Activated T-helper 17 cell treated with anti-CD3 and anti-CD28 coated beads, Interleukin-2, amount 50 U/mL, for 72 hours (primary cell): ENCODE measurements at regions not wholly inside any gene's neighbourhood (a gene's known extent, or its start where the extent isn't known, plus 50 kb on each side); places are given as distances from the start of the nearest gene placed in this dataset.
"Not testable (repeated sequence)": the region's sequence is repeated elsewhere in the genome, so short reads cannot be mapped to it uniquely, and the experiment has no call there.

Experiments
- ATAC-seq: fragments of 150-1000 bp; cut with Tn5 transposase; replicated peaks from 2 replicates; pipeline ENCODE4 v1.10.0; 2021; ENCODE audit warnings: mild to moderate bottlenecking, moderate library complexity
- H3K27ac Mint-ChIP-seq: one replicate; pipeline ENCODE4 v1.8.0; 2022; ENCODE audit warnings: mixed read lengths
- H3K27me3 Mint-ChIP-seq: one replicate; pipeline ENCODE4 v1.8.0; 2022; ENCODE audit warnings: mixed read lengths
- H3K36me3 Mint-ChIP-seq: one replicate; pipeline ENCODE4 v1.8.0; 2022; ENCODE audit warnings: low read depth, mild to moderate bottlenecking, mixed read lengths
- H3K4me1 Mint-ChIP-seq: one replicate; pipeline ENCODE4 v1.8.0; 2022; ENCODE audit warnings: mixed read lengths
- H3K4me3 Mint-ChIP-seq: one replicate; pipeline ENCODE4 v1.8.0; 2022; ENCODE audit warnings: mild to moderate bottlenecking, mixed read lengths
- H3K9me3 Mint-ChIP-seq: one replicate; pipeline ENCODE4 v1.8.0; 2022; ENCODE audit warnings: mixed read lengths

GRCh38 chr4:81343536-81343935, 128.2 kb downstream of the RASGEF1B start:
- H3K27ac Mint-ChIP-seq = no peak overlapping the region
- H3K36me3 Mint-ChIP-seq = no peaks in the 10 kb centered on the region
- peaks cover 13% of the 10 kb centered on the region for H3K27me3 Mint-ChIP-seq

DNA sequence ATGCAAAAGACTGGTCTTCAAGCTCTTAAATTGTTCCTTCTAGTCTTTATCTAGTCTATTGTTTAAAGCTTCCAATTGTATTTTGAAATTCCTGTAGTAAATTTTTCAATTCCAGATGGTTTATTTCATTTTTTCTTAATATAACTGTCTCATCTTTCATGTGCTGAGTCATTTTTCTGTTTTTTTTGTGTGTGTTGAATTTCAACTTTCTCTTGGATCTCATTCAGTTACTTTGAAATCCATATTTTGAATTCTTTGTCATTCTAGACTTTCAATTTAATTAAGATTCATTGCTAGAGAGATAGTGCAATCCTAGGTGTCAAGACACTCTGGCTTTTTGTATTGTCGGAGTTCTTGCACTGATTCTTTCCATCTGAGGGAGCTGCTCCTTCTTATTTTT, 128.0 kb upstream of the PRKG2 start:
- peaks cover 13% of the 10 kb centered on the region for H3K27me3 Mint-ChIP-seq
- ATAC-seq = no peak
- H3K9me3 Mint-ChIP-seq = peaks cover under 1% of the 10 kb centered on the region
- no peak overlapping the region for H3K27ac Mint-ChIP-seq
- H3K36me3 Mint-ChIP-seq = no peaks in the 10 kb centered on the region
- no peaks in the 10 kb centered on the region for H3K4me1 Mint-ChIP-seq
- H3K4me3 Mint-ChIP-seq = no peak overlapping the region

More at GRCh38 chr4:81343536-81343935, 128.2 kb downstream of the RASGEF1B start:
- ATAC-seq = no peak
- Mint-ChIP-seq H3K9me3 (no peaks in the 10 kb centered on the region), H3K4me1 (no peaks in the 10 kb centered on the region), H3K4me3 (no peak overlapping the region)

GRCh38 chr4:81337211-81337610, 122.2 kb upstream of the PRKG2 start:
- Mint-ChIP-seq H3K27ac (no peak overlapping the region), H3K36me3 (no peaks in the 10 kb centered on the region), H3K27me3 (peaks cover 7% of the 10 kb centered on the region), H3K9me3 (peaks cover 5% of the 10 kb centered on the region), H3K4me1 (no peaks in the 10 kb centered on the region), H3K4me3 (no peak overlapping the region)
- ATAC-seq = no peak

GRCh38 chr4:81335122-81335912, 120.3 kb upstream of the PRKG2 start:
- no peaks in the 10 kb centered on the region for H3K27me3 Mint-ChIP-seq
- no peak for ATAC-seq
- H3K36me3 Mint-ChIP-seq = no peaks in the 10 kb centered on the region
- H3K4me1 Mint-ChIP-seq = no peaks in the 10 kb centered on the region
- peaks cover 5% of the 10 kb centered on the region for H3K9me3 Mint-ChIP-seq
- H3K4me3 Mint-ChIP-seq = no peak overlapping the region
- no peak overlapping the region for H3K27ac Mint-ChIP-seq

GRCh38 chr4:81330018-81330417, 115.0 kb upstream of the PRKG2 start:
- Mint-ChIP-seq H3K9me3 (no peaks in the 10 kb centered on the region), H3K4me3 (no peak overlapping the region), H3K36me3 (no peaks in the 10 kb centered on the region), H3K27ac (no peak overlapping the region), H3K27me3 (no peaks in the 10 kb centered on the region), H3K4me1 (no peaks in the 10 kb centered on the region)
- ATAC-seq = no peak

DNA sequence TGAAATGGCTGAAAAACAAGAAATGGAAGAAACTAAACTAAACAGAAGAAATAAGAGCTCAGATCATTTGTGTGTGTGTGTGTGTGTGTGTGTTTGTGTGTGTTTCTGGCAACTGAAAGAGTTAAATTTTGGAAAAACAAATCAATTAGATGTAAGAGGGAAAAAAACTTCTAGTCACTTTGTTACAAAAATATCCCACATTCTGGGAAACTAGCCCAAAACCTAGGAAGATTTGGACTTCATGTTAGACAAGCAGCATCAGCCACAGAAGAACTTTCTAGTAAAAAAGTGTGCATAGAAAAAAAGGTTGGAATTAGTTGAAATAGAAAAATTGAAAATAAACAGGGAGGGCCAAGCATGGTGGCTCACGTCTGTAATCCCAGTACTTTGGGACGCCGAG, 111.6 kb upstream of the PRKG2 start:
- Mint-ChIP-seq H3K36me3 (no peaks in the 10 kb centered on the region), H3K27ac (no peak overlapping the region), H3K4me1 (no peaks in the 10 kb centered on the region), H3K27me3 (peaks cover 13% of the 10 kb centered on the region), H3K4me3 (no peak overlapping the region), H3K9me3 (peaks cover 3% of the 10 kb centered on the region)
- ATAC-seq = no peak

DNA sequence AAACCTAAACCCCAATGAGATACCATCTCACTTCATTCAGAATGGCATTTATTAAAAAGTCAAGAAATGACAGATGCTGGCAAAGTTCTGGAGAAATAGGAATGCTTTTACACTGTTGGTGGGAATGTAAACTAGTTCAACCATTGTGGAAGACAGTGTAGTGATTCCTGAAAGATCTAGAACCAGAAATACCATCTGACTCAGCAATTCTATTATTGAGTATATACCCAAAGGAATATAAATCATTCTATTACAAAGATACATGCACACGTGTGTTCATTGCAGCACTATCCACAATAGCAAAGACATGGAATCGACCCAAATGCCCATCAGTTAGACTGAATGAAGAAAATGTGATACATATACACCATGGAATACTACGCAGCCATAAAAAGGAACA, 109.6 kb upstream of the PRKG2 start:
- not testable (repeated sequence) for H3K27ac Mint-ChIP-seq, H3K4me3 Mint-ChIP-seq, H3K9me3 Mint-ChIP-seq, H3K4me1 Mint-ChIP-seq, ATAC-seq, H3K36me3 Mint-ChIP-seq
- peaks cover 13% of the 10 kb centered on the region for H3K27me3 Mint-ChIP-seq

GRCh38 chr4:81319657-81320056, 104.6 kb upstream of the PRKG2 start:
- no peak for ATAC-seq
- Mint-ChIP-seq H3K27me3 (peaks cover 13% of the 10 kb centered on the region), H3K4me3 (no peak overlapping the region), H3K27ac (no peak overlapping the region), H3K4me1 (no peaks in the 10 kb centered on the region), H3K36me3 (no peaks in the 10 kb centered on the region), H3K9me3 (peaks cover 3% of the 10 kb centered on the region)

DNA sequence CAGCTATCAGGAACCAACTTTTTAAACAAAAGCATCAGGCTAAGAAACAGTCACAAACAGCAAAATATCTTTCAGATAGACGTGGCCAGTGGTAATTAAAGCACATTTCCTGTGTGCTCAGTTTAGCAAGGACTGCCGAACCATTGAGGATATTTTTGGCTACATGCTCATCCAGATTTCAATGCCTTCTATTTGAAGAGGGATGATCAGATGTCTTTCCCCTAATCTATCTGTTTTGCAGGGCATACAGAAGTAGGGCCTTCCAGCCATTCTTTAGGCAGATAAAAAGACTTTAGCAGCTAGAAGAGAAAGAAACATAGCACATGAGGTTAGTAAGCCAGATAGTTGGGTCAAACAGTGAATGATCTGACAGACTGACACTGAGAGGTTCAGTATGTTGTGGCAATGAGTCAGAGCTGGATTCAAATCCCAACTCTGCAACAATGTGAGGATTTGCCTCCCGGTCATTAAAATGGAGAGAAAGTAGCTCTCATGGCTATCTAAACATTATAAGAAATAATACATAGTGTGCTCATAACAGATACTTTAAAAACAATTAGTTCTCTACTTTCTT, 100.0 kb upstream of the PRKG2 start:
- Mint-ChIP-seq H3K27me3 (peaks cover 8% of the 10 kb centered on the region), H3K9me3 (no peaks in the 10 kb centered on the region), H3K4me1 (no peaks in the 10 kb centered on the region), H3K4me3 (no peak overlapping the region), H3K36me3 (no peaks in the 10 kb centered on the region), H3K27ac (no peak overlapping the region)
- no peak for ATAC-seq

DNA sequence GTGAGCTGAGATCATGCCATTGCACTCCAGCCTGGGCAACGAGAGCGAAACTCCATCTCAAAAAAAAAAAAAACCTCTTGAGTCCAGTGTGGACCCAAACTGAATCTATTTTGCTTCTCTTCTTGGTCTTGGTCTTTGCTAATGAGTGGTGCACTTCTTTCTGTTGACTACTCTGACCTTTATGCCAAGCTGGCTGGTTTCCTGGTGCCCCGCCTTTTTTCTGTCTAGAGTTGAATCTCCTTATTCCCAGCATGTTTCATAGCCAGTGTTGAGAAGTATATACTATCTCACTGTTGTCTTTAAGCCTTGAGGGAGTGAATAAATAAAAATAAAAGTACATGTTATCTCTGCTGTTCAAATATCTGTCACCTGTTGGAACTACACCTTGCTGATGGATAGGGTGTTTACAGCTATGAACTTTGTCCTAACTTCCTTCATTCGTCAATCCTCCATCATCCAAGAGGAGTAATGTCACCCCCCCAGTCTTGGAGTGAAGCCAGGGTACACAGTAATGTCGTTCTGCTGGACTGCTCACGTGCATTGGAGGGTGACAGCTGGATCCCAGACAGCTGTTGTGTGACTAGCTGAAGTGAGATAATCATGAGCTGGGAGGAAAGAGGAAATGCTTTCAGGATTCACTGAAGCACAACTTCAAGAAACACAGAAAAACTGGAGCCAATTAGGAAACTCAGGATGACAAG, 99.3 kb upstream of the PRKG2 start:
- Mint-ChIP-seq H3K27me3 (peaks cover 8% of the 10 kb centered on the region), H3K27ac (no peak overlapping the region), H3K4me3 (no peak overlapping the region), H3K9me3 (no peaks in the 10 kb centered on the region), H3K4me1 (no peaks in the 10 kb centered on the region), H3K36me3 (no peaks in the 10 kb centered on the region)
- no peak for ATAC-seq

DNA sequence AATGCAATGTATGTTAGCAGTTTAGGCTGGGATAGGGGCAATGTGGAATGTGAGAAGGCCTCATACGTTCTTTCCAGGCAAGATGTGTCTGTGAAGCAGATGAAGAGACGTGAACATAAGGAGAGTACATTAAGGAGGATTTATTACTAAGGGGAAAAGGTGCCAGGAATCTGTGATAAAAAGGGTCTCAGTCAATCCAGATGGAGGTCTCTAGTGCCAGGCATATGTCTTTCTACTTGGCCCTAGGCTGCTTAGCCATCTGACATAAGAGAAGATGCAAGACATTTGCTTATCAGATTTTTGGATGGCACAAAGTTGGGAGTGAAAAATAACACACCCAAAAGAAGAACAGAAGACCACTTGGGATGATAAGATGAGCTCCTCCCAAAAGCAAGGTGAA, 93.0 kb upstream of the PRKG2 start:
- Mint-ChIP-seq H3K36me3 (no peaks in the 10 kb centered on the region), H3K4me1 (no peaks in the 10 kb centered on the region), H3K9me3 (no peaks in the 10 kb centered on the region), H3K4me3 (no peak overlapping the region), H3K27me3 (peaks cover 22% of the 10 kb centered on the region), H3K27ac (no peak overlapping the region)
- ATAC-seq = no peak

DNA sequence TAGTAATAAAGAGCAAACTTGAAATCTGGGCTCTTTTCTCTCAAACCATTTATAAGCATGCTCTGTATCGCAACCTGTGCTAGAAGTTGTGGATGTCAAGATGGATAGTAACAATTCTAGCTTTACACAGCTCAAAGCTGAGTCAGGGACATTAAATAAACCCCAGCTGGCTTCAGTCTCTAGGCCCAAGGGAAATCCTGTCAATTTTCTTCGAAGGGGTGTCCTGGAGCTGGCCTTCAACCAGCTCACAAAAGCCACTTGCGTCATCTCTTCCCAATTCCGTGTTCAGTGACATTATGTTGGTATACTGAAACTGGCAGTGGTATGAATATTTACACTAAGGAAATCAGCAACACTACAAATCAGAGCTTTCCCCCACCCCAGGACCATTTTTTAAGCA, 89.8 kb upstream of the PRKG2 start:
- H3K4me1 Mint-ChIP-seq = no peaks in the 10 kb centered on the region
- H3K36me3 Mint-ChIP-seq = no peaks in the 10 kb centered on the region
- no peak overlapping the region for H3K27ac Mint-ChIP-seq
- H3K4me3 Mint-ChIP-seq = no peak overlapping the region
- no peaks in the 10 kb centered on the region for H3K9me3 Mint-ChIP-seq
- H3K27me3 Mint-ChIP-seq = peaks cover 22% of the 10 kb centered on the region
- no peak for ATAC-seq

GRCh38 chr4:81300352-81300751, 85.3 kb upstream of the PRKG2 start:
- ATAC-seq, H3K36me3 Mint-ChIP-seq, H3K27ac Mint-ChIP-seq, H3K9me3 Mint-ChIP-seq, H3K4me1 Mint-ChIP-seq, H3K4me3 Mint-ChIP-seq: not testable (repeated sequence)
- H3K27me3 Mint-ChIP-seq = peaks cover 17% of the 10 kb centered on the region

DNA sequence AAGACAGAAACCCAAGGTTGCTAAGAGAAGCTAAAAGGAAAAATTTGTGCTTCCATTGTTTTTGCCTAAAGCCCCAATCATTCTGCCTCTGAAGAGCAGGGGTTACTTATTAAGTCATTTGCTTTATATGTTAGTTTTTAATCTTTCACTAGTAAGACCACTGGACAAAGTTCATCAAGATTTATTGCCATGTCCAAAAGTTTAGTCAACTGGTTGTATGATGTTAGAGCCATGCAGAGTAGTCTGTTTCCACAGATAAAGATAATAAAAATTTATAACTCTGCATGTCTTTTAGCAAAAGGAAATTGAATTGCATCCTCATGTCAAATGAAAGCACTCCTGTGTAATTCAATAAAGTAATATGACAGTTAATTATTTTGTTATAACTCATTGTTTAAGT, 75.8 kb upstream of the PRKG2 start:
- H3K36me3 Mint-ChIP-seq = no peaks in the 10 kb centered on the region

GRCh38 chr4:81287101-81287500, 72.1 kb upstream of the PRKG2 start:
- no peak for ATAC-seq
- H3K4me3 Mint-ChIP-seq = no peak overlapping the region
- H3K36me3 Mint-ChIP-seq = no peaks in the 10 kb centered on the region
- H3K27me3 Mint-ChIP-seq = peaks cover 14% of the 10 kb centered on the region
- no peaks in the 10 kb centered on the region for H3K4me1 Mint-ChIP-seq
- no peaks in the 10 kb centered on the region for H3K9me3 Mint-ChIP-seq
- no peak overlapping the region for H3K27ac Mint-ChIP-seq

More for the DNA sequence above, 75.8 kb upstream of the PRKG2 start:
- no peaks in the 10 kb centered on the region for H3K9me3 Mint-ChIP-seq
- H3K27me3 Mint-ChIP-seq = peaks cover 10% of the 10 kb centered on the region
- H3K4me3 Mint-ChIP-seq = no peak overlapping the region
- H3K27ac Mint-ChIP-seq = no peak overlapping the region
- H3K4me1 Mint-ChIP-seq = no peaks in the 10 kb centered on the region
- ATAC-seq = no peak
